Mucosa of descending colon (tissue), 3 donors: ENCODE measurements at regions not wholly inside any gene's neighbourhood (a gene's known extent, or its start where the extent isn't known, plus 50 kb on each side); places are given as distances from the start of the nearest gene placed in this dataset.

Source experiments
- ATAC-seq: fragments of 200-7000 bp; cut with Tn5 transposase; one replicate; pipeline ENCODE4 v1.9.1; 2020; ENCODE audit warnings: mild to moderate bottlenecking, moderate library complexity
- DNase-seq, 3 donors: peaks; one replicate each; pipeline ENCODE4 v3.0.0-alpha.2; 2020
- H3K36me3 ChIP-seq: fragments of 200-600 bp; one replicate; pipeline ENCODE4 v1.8.0; 2021; ENCODE audit warnings: low read depth, mild to moderate bottlenecking
- H3K4me1 ChIP-seq: fragments of 200-600 bp; one replicate; pipeline ENCODE4 v1.8.0; 2021; ENCODE audit warnings: low read depth, mild to moderate bottlenecking
- H3K4me3 ChIP-seq: fragments of 200-600 bp; one replicate; pipeline ENCODE4 v1.8.0; 2021; ENCODE audit warnings: mild to moderate bottlenecking
- H3K9me3 ChIP-seq: fragments of 200-600 bp; one replicate; pipeline ENCODE4 v1.8.0; 2021; ENCODE audit warnings: mild to moderate bottlenecking
- CTCF ChIP-seq: fragments of 200-600 bp; IDR thresholded peaks from one replicate; pipeline ENCODE4 v1.8.0; 2022; ENCODE audit warnings: antibody characterized with exemption, mild to moderate bottlenecking
- intact Hi-C, 2 donors: fragments of 100-400 bp; cut with DNase I in 1 of 2; cut with micrococcal nuclease in 1 of 2; formaldehyde crosslinking; loops; one replicate each; pipeline versions ENCODE4 v1.11.0 to v1.11.1; 2022; cut with DNase I, micrococcal nuclease
- donor health status: DM: no; HTN: no; CAD: no; lungs with moderate emphysema.
- donor health status: DM: no; HTN: no; CAD: no.
- donor health status: DM: no; HTN: yes; CAD: no.

- Histone ChIP-seq H3K4me1 (no peaks in the 10 kb centered on the region), H3K4me3 (no peak overlapping the region), H3K9me3 (no peaks in the 10 kb centered on the region), H3K36me3 (no peaks in the 10 kb centered on the region)
- intact Hi-C loops: no loop called here
- ATAC-seq (no peak), DNase-seq (no peak)
- TF ChIP-seq CTCF: no peak
These were observed 102.0 kb upstream of the TRABD2B start for GRCh38 chr1:48099072-48099773.

GRCh38 chr1:48093696-48094528 is 96.7 kb upstream of the TRABD2B start:
- Histone ChIP-seq H3K36me3 (no peaks in the 10 kb centered on the region), H3K4me1 (peaks cover 4% of the 10 kb centered on the region), H3K4me3 (no peak overlapping the region), H3K9me3 (no peaks in the 10 kb centered on the region)
- intact Hi-C loops: no loop called here
- ATAC-seq: peak; percentile 99
- peak; percentile 86 for TF ChIP-seq CTCF
- DNase-seq: peak; percentile 84 to 95 (median 91)

GRCh38 chr1:48093147-48093546 is 96.0 kb upstream of the TRABD2B start:
- no peak overlapping the region for H3K4me3 ChIP-seq
- DNase-seq: peak in 1 of 3 donors; percentile 43
- no peak for TF ChIP-seq CTCF
- no peaks in the 10 kb centered on the region for H3K9me3 ChIP-seq
- H3K4me1 ChIP-seq: peaks cover 4% of the 10 kb centered on the region
- intact Hi-C loops: no loop called here
- ATAC-seq: peak; percentile 77
- H3K36me3 ChIP-seq: no peaks in the 10 kb centered on the region

- DNase-seq: no peak
- Histone ChIP-seq H3K4me3 (no peak overlapping the region), H3K4me1 (peaks cover 4% of the 10 kb centered on the region), H3K9me3 (no peaks in the 10 kb centered on the region), H3K36me3 (no peaks in the 10 kb centered on the region)
- no peak for TF ChIP-seq CTCF
- ATAC-seq: no peak
- intact Hi-C loops: no loop called here
These were observed 95.2 kb upstream of the TRABD2B start for GRCh38 chr1:48092401-48092800.

- H3K9me3 ChIP-seq: no peaks in the 10 kb centered on the region
- no peak overlapping the region for H3K4me3 ChIP-seq
- H3K36me3 ChIP-seq: no peaks in the 10 kb centered on the region
- DNase-seq (peak in 1 of 3 donors; percentile 49), ATAC-seq (no peak)
- intact Hi-C loops: no loop called here
- peaks cover 4% of the 10 kb centered on the region for H3K4me1 ChIP-seq
- TF ChIP-seq CTCF: no peak
These were observed 92.2 kb upstream of the TRABD2B start for GRCh38 chr1:48089356-48089891.
